Upper lobe of right lung (tissue), 1 donor: ENCODE measurements at regions not wholly inside any gene's neighbourhood (a gene's known extent, or its start where the extent isn't known, plus 50 kb on each side); places are given as distances from the start of the nearest gene placed in this dataset.
"Not testable (repeated sequence)": the region's sequence is repeated elsewhere in the genome, so short reads cannot be mapped to it uniquely, and the experiment has no call there.

Experiments used
- ATAC-seq: fragments of 200-7000 bp; cut with Tn5 transposase; one replicate; pipeline ENCODE4 v1.9.1; 2020; ENCODE audit warnings: mild to moderate bottlenecking, moderate library complexity
- DNase-seq: peaks from one replicate; pipeline ENCODE4 v3.0.0-alpha.2; 2020
- H3K27ac ChIP-seq: fragments of 200-600 bp; one replicate; pipeline ENCODE4 v1.8.0; 2022
- H3K27me3 ChIP-seq: fragments of 200-600 bp; one replicate; pipeline ENCODE4 v1.8.0; 2022; ENCODE audit warnings: mild to moderate bottlenecking
- H3K36me3 ChIP-seq: fragments of 200-600 bp; one replicate; pipeline ENCODE4 v1.8.0; 2022
- H3K4me1 ChIP-seq: fragments of 200-600 bp; one replicate; pipeline ENCODE4 v1.8.0; 2022
- H3K4me3 ChIP-seq: fragments of 200-600 bp; one replicate; pipeline ENCODE4 v1.8.0; 2022; ENCODE audit warnings: mild to moderate bottlenecking
- H3K9me3 ChIP-seq: fragments of 200-600 bp; one replicate; pipeline ENCODE4 v1.8.0; 2022
- CTCF ChIP-seq: fragments of 200-600 bp; IDR thresholded peaks from one replicate; pipeline ENCODE4 v1.8.0; 2022; ENCODE audit warnings: antibody characterized with exemption
- intact Hi-C: fragments of 100-400 bp; cut with DNase I; formaldehyde crosslinking; loops from one replicate; pipeline ENCODE4 v1.11.0; 2022
- donor health status: DM: no; HTN: yes; CAD: no; lungs with severe emphysema.

DNA sequence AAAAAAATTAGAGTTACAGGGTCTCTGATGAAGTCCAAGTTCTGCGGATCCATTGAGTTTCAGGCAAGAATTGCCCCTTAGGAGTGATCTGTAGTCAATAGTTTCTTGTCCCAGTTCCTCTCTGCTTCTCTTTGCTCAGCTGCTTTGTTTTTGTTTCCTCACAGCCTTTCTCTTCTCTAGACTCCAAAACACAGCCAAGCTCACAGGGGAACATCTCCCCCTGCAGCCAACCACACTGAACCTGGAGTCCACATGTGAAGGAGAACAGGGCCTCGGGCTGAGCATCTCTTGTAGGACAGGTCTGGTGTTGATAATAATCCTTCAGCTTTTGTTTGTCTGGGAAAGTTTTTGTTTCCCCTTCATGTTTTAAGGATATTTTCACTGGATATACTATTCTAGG, 202.6 kb upstream of the ATP10A start:
- TF ChIP-seq CTCF = no peak
- intact Hi-C loops = no loop called here
- H3K4me3 ChIP-seq = no peak overlapping the region
- H3K36me3 ChIP-seq = no peaks in the 10 kb centered on the region
- no peaks in the 10 kb centered on the region for H3K4me1 ChIP-seq
- DNase-seq (no peak), ATAC-seq (no peak)
- H3K9me3 ChIP-seq = no peaks in the 10 kb centered on the region
- no peak overlapping the region for H3K27ac ChIP-seq
- no peaks in the 10 kb centered on the region for H3K27me3 ChIP-seq

GRCh38 chr15:26061248-26061647, 198.1 kb upstream of the ATP10A start:
- H3K36me3 ChIP-seq = no peaks in the 10 kb centered on the region
- ATAC-seq (no peak), DNase-seq (no peak)
- H3K27ac ChIP-seq = no peak overlapping the region
- H3K4me3 ChIP-seq = no peak overlapping the region
- H3K27me3 ChIP-seq = no peaks in the 10 kb centered on the region
- intact Hi-C loops = no loop called here
- H3K9me3 ChIP-seq = no peaks in the 10 kb centered on the region
- no peaks in the 10 kb centered on the region for H3K4me1 ChIP-seq
- no peak for TF ChIP-seq CTCF

DNA sequence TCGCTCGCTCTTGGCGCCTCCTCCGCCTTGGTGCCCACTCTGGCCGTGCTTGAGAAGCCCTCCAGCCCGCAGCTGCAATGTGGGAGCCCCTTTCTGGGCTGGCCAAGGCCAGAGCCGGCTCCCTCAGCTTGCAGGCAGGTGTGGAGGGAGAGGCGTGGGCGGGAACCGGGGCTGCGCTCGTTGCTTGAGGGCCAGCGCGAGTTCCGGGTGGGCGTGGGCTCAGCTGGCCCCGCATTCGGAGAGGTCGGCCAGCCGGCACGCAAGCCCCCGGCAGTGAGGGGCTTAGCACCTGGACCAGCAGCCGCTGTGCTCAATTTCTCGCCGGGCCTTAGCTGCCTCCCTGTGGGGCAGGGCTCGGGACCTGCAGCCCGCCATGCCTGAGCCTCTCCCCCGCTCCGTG, 193.6 kb upstream of the ATP10A start:
- H3K27me3 ChIP-seq, H3K27ac ChIP-seq, H3K4me1 ChIP-seq, intact Hi-C loops, ATAC-seq, H3K9me3 ChIP-seq, H3K36me3 ChIP-seq, DNase-seq, H3K4me3 ChIP-seq: not testable (repeated sequence)

- TF ChIP-seq CTCF = no peak
- no peaks in the 10 kb centered on the region for H3K9me3 ChIP-seq
- H3K27ac ChIP-seq = no peak overlapping the region
- intact Hi-C loops = no loop called here
- no peak overlapping the region for H3K4me3 ChIP-seq
- no peak for DNase-seq
- no peaks in the 10 kb centered on the region for H3K4me1 ChIP-seq
- H3K27me3 ChIP-seq = no peaks in the 10 kb centered on the region
- no peaks in the 10 kb centered on the region for H3K36me3 ChIP-seq
- no peak for ATAC-seq
Observed at GRCh38 chr15:26051761-26052675, 188.9 kb upstream of the ATP10A start.

DNA sequence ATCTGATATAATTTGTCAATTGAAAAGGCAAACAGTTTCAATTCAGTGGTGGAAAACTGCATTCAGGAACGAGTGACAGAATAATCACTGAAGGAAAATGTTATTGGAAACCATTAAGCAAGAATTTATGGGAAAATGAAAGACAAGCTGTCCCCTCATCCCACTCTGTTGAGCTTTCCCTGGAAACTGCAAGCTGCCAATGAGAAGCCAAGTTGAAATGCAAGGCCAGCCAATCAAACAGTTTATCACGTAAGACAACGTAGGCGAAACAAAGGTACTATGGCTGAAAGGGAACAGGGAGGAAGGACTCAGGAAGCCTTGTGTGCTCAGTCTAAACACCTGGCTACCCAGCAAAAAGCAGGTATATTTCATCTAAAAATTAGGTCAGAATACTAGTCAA, 187.9 kb upstream of the ATP10A start:
- ATAC-seq = no peak
- no peak overlapping the region for H3K4me3 ChIP-seq
- no peak for TF ChIP-seq CTCF

DNA sequence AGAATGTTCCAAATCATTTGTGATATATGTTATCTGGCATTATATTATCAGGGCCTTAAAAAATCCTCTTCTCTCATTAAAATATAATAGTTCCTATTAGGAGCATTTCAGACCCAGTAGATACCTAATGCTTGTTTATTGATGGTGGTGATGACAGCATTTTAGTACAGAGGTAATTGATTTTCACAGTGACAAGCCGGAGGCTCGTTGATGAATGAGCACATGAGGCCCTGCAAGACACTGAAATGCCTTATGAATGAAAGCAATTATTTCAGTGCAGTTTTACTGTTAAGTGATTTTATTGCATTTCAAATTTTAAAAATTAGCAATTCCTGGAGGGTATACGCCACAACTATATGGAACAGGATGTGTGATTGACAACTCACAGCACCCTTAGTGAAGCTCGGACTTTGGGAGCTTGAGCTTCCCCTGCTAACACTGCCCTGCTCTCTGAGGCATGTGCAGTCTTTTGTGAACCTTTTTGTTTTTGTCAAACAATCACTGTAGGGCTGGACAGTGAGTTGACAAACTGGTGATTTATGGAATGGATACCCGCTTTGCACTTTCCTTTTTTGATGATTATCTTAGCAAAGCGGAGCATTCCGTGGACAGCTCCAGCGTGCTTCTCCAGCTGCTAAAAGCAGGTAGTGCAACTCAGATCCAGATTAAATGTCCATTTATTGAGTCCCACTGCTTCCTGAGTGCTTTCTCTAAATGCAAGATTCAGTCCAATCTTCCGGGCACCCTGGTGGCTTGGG, 187.0 kb upstream of the ATP10A start:
- ATAC-seq (no peak), DNase-seq (no peak)
- no peaks in the 10 kb centered on the region for H3K27me3 ChIP-seq
- no peak overlapping the region for H3K27ac ChIP-seq
- no peaks in the 10 kb centered on the region for H3K36me3 ChIP-seq
- intact Hi-C loops = no loop called here
- no peaks in the 10 kb centered on the region for H3K9me3 ChIP-seq
- no peak for TF ChIP-seq CTCF
- H3K4me3 ChIP-seq = no peak overlapping the region
- no peaks in the 10 kb centered on the region for H3K4me1 ChIP-seq

More for the DNA sequence above, 187.9 kb upstream of the ATP10A start:
- Histone ChIP-seq H3K36me3 (no peaks in the 10 kb centered on the region), H3K27me3 (no peaks in the 10 kb centered on the region), H3K27ac (no peak overlapping the region), H3K9me3 (no peaks in the 10 kb centered on the region), H3K4me1 (no peaks in the 10 kb centered on the region)
- intact Hi-C loops = no loop called here
- no peak for DNase-seq
